GM12875 (cell line): ENCODE measurements at regions not wholly inside any gene's neighbourhood (a gene's known extent, or its start where the extent isn't known, plus 50 kb on each side); places are given as distances from the start of the nearest gene placed in this dataset.

Source experiments
- H3K4me3 ChIP-seq: one replicate; pipeline ENCODE4 v1.5.1; 2011; ENCODE audit warnings: low read depth, low read length, control low read depth
- CTCF ChIP-seq: IDR thresholded peaks from 2 replicates; pipeline ENCODE4 v1.5.1; 2011; ENCODE audit warnings: low read depth, mild to moderate bottlenecking, control low read depth, inconsistent platforms, low read length, moderate library complexity, borderline replicate concordance; ENCODE audit not compliant: insufficient read depth

GRCh38 chr2:187261705-187262104 lies 186.3 kb downstream of the CALCRL start:
- H3K4me3 ChIP-seq = no peak overlapping the region
- no peak for TF ChIP-seq CTCF

- H3K4me3 ChIP-seq = no peak overlapping the region
- no peak for TF ChIP-seq CTCF
Observed at GRCh38 chr2:187252063-187252462, 196.0 kb downstream of the CALCRL start.

GRCh38 chr2:187250137-187250536 lies 197.9 kb downstream of the CALCRL start:
- no peak for TF ChIP-seq CTCF
- no peak overlapping the region for H3K4me3 ChIP-seq

- no peak for TF ChIP-seq CTCF
- H3K4me3 ChIP-seq = no peak overlapping the region
Observed at GRCh38 chr2:187233811-187234210, 214.2 kb downstream of the CALCRL start.

- TF ChIP-seq CTCF = no peak
- no peak overlapping the region for H3K4me3 ChIP-seq
Observed at GRCh38 chr2:187232749-187233148, 215.3 kb downstream of the CALCRL start.

- no peak overlapping the region for H3K4me3 ChIP-seq
- no peak for TF ChIP-seq CTCF
Observed at GRCh38 chr2:187230088-187230487, 218.0 kb downstream of the CALCRL start.

- no peak for TF ChIP-seq CTCF
- H3K4me3 ChIP-seq = no peak overlapping the region
Observed at GRCh38 chr2:187228986-187229385, 219.1 kb downstream of the CALCRL start.
